ENCODE measurements at regions not wholly inside any gene's neighbourhood (a gene's known extent, or its start where the extent isn't known, plus 50 kb on each side); places are given as distances from the start of the nearest gene placed in this dataset.

GRCh38 chr1:201606096-201606495 lies 67.2 kb downstream of the NAV1 start (continued):
- no peak for TF ChIP-seq ELF1 (IDR thresholded peaks at IDR 0.05; ENCODE audit: borderline replicate concordance, low read depth)
- TF ChIP-seq RAD21 (IDR thresholded peaks at IDR 0.05; ENCODE audit: low read depth), result no peak
- TF ChIP-seq SRF (IDR thresholded peaks at IDR 0.05; ENCODE audit: low read depth), result no peak
- no peak for TF ChIP-seq ZNF274 (IDR thresholded peaks at IDR 0.05; ENCODE audit: low read depth, low read length)
- no peak for TF ChIP-seq POLR2A (IDR thresholded peaks at IDR 0.05; ENCODE audit: borderline replicate concordance, extremely low read depth, insufficient read depth, insufficient read length)
- no peak for TF ChIP-seq EGR1 (IDR thresholded peaks at IDR 0.05; ENCODE audit: low read depth)
- no peak for TF ChIP-seq SIN3A (IDR thresholded peaks at IDR 0.05; ENCODE audit: low read depth)
- no peak for TF ChIP-seq JUND (IDR thresholded peaks at IDR 0.05)
- TF ChIP-seq REST (IDR thresholded peaks at IDR 0.05; ENCODE audit: low read depth), result no peak
- TF ChIP-seq CBX3 (IDR thresholded peaks at IDR 0.05; ENCODE audit: low read depth), result no peak

GRCh38 chr1:201606623-201607022 lies 67.7 kb downstream of the NAV1 start:
- no peak overlapping the region for H3K4me2 ChIP-seq (ENCODE audit: low read length)
- CTCF ChIA-PET, result no interaction called here
- TF ChIP-seq SIN3A (IDR thresholded peaks at IDR 0.05; ENCODE audit: low read depth) (no peak), ZFX (IDR thresholded peaks at IDR 0.05) (no peak), ELF1 (IDR thresholded peaks at IDR 0.05; ENCODE audit: borderline replicate concordance, low read depth) (no peak), EZH2 (IDR thresholded peaks at IDR 0.05) (no peak), JUND (IDR thresholded peaks at IDR 0.05) (no peak), CEBPB (IDR thresholded peaks at IDR 0.05; ENCODE audit: low read depth) (no peak)
- no peaks in the 10 kb centered on the region for H3K36me3 ChIP-seq (ENCODE audit: control insufficient read depth in 1 of 2, insufficient read depth in 2 of 2, low read length in 2 of 2)
- intact Hi-C loops (cut with micrococcal nuclease), result no loop called here
- H3K79me2 ChIP-seq (ENCODE audit: insufficient read depth, low read length), result no peaks in the 10 kb centered on the region
- H3K4me1 ChIP-seq (ENCODE audit: control insufficient read depth in 1 of 2, insufficient read depth in 2 of 2, low read length in 2 of 2), result no peaks in the 10 kb centered on the region; a peak in 1 of 4 replicates
- ATAC-seq (no peak), DNase-seq (ENCODE audit: low read depth, low spot score) (no peak)
- no peak overlapping the region for H2AFZ ChIP-seq (ENCODE audit: low read depth, low read length, poor library complexity, severe bottlenecking)
- H3K4me3 ChIP-seq (replicated peaks in 1 of 2; ENCODE audit: low read depth in 1 of 2, low read length in 2 of 2), result no peak overlapping the region
- no peak overlapping the region for H3K9ac ChIP-seq (ENCODE audit: low read length)
- POLR2A ChIA-PET, result no interaction called here
- peaks cover 24% of the 10 kb centered on the region; the same call in 1 of the 2 replicates for H3K27me3 ChIP-seq (ENCODE audit: insufficient read depth, low read length)
- no peak overlapping the region for H3K27ac ChIP-seq (ENCODE audit: low read depth, low read length)
- RAD21 ChIA-PET (ENCODE audit: low non-redundant PET in 1 of 2, low total read pairs in 2 of 2, uncharacterized antibody in 2 of 2, unreplicated experiment in 2 of 2), result no interaction called here
- H3K9me3 ChIP-seq (ENCODE audit: control insufficient read depth in 1 of 2, insufficient read depth in 1 of 2, low read depth in 1 of 2, low read length in 2 of 2), result no peaks in the 10 kb centered on the region
- H3K9me2 ChIP-seq (ENCODE audit: insufficient read depth), result no peaks in the 10 kb centered on the region
- H4K20me1 ChIP-seq (ENCODE audit: insufficient read depth), result no peaks in the 10 kb centered on the region; the same call in 1 of the 2 replicates
- BruUV-seq (replicated peaks), result no TSS peak
